Ovary (tissue), 7 donors: ENCODE measurements at regions not wholly inside any gene's neighbourhood (a gene's known extent, or its start where the extent isn't known, plus 50 kb on each side); places are given as distances from the start of the nearest gene placed in this dataset.

Source experiments
- DNase-seq, 5 donors: peaks; one replicate each; pipeline ENCODE4 v3.0.0-alpha.2; 2019 to 2020
- H3K27ac ChIP-seq, 2 donors: fragments of 200-600 bp; one replicate each; pipeline versions ENCODE4 v1.5.1 to v1.8.0; 2019 to 2022
- H3K27me3 ChIP-seq: fragments of 200-600 bp; one replicate; pipeline ENCODE4 v1.8.0; 2022
- H3K36me3 ChIP-seq: fragments of 200-600 bp; sonication (generic); one replicate; pipeline ENCODE4 v1.5.1; 2019
- H3K4me1 ChIP-seq: one replicate; pipeline ENCODE4 v1.8.1; 2013; ENCODE audit warnings: mild to moderate bottlenecking, moderate library complexity; ENCODE audit not compliant: insufficient read depth
- H3K4me3 ChIP-seq: fragments of 200-600 bp; sonication (generic); one replicate; pipeline ENCODE4 v1.5.1; 2017
- H3K9me3 ChIP-seq, 2 donors: fragments of 200-600 bp in 1 of 2; sonication (generic) in 1 of 2; one replicate each; pipeline versions ENCODE4 v1.5.1 to v1.8.1; 2013 to 2019; ENCODE audit warnings: mild to moderate bottlenecking in 1 of 2, moderate library complexity in 1 of 2
- CTCF ChIP-seq, 3 donors: fragments of 450-650 bp in 2 of 3; fragments of 200-600 bp in 1 of 3; IDR thresholded peaks; one replicate each; pipeline versions ENCODE4 v1.5.1 to v1.8.0; 2016 to 2022; ENCODE audit warnings: antibody characterized with exemption in 3 of 3, mild to moderate bottlenecking in 1 of 3
- EP300 ChIP-seq: sonication (generic); formaldehyde crosslinking; IDR thresholded peaks from one replicate; pipeline ENCODE4 v1.6.1; 2017; ENCODE audit warnings: antibody characterized with exemption
- POLR2A ChIP-seq: fragments of 450-650 bp; IDR thresholded peaks from one replicate; pipeline ENCODE4 v1.6.1; 2017; ENCODE audit warnings: antibody characterized with exemption, mild to moderate bottlenecking, moderate library complexity
- WGBS, 3 donors: extraction: QIAGEN DNeasy Blood & Tissue Kit in 1 of 3; methylation state at CpG; one replicate each; pipeline versions ENCODE4 v1.1.5 to v1.1.7; 2013 to 2017; 5-methylcytosine and 5-hydroxymethylcytosine counted together
- intact Hi-C, 4 donors: fragments of 100-400 bp; cut with DNase I; formaldehyde crosslinking; loops; one replicate each; pipeline versions ENCODE4 v1.11.0 to v1.15.1; 2022 to 2023
- donor health status: DM: no; HTN: no; CAD: no; lungs with moderate emphysema.
- donor health status: DM: no; HTN: no; CAD: no.
- donor health status: Bipolar disorder and iron deficiency.
- donor health status: DM: no; HTN: no; CAD: no.
- donor health status: DM: yes; HTN: yes; CAD: no.

- no peaks in the 10 kb centered on the region for H3K4me1 ChIP-seq
- no peak for TF ChIP-seq POLR2A
- no peak for TF ChIP-seq EP300
- no peak for TF ChIP-seq CTCF (IDR thresholded peaks at IDR 0.05)
- H3K4me3 ChIP-seq, result no peak overlapping the region
- 77 to 91% (median 83%) methylated on average over 2 of the region's 2 CpGs for WGBS, 3 donors
- DNase-seq, result no peak
- no peaks in the 10 kb centered on the region for H3K9me3 ChIP-seq
- H3K36me3 ChIP-seq, result no peaks in the 10 kb centered on the region
- no peaks in the 10 kb centered on the region for H3K27me3 ChIP-seq
- intact Hi-C loops, result no loop called here
- H3K27ac ChIP-seq, result no peak overlapping the region
Measured at GRCh38 chr6:90729057-90729456, 142.2 kb upstream of the MAP3K7 start.

GRCh38 chr6:90722648-90723047 lies 135.8 kb upstream of the MAP3K7 start:
- intact Hi-C loops, result no loop called here
- DNase-seq, result no peak

GRCh38 chr6:90720404-90720803 lies 133.5 kb upstream of the MAP3K7 start:
- Histone ChIP-seq H3K27me3 (no peaks in the 10 kb centered on the region), H3K4me1 (peaks cover 2% of the 10 kb centered on the region), H3K27ac (no peak overlapping the region), H3K4me3 (no peak overlapping the region), H3K9me3 (no peaks in the 10 kb centered on the region), H3K36me3 (no peaks in the 10 kb centered on the region)
- intact Hi-C loops, result no loop called here
- 65 to 72% (median 71%) methylated on average over 1 of the region's 1 CpG for WGBS, 3 donors
- TF ChIP-seq POLR2A (no peak), EP300 (no peak), CTCF (IDR thresholded peaks at IDR 0.05) (no peak)
- no peak for DNase-seq

More at GRCh38 chr6:90722648-90723047, 135.8 kb upstream of the MAP3K7 start:
- H3K36me3 ChIP-seq, result no peaks in the 10 kb centered on the region
- H3K27me3 ChIP-seq, result no peaks in the 10 kb centered on the region
- no peak for TF ChIP-seq CTCF (IDR thresholded peaks at IDR 0.05)
- TF ChIP-seq EP300, result no peak
- no peak for TF ChIP-seq POLR2A
- WGBS, 3 donors, result 80 to 87% (median 83%) methylated on average over 2 of the region's 2 CpGs
- H3K4me1 ChIP-seq, result no peaks in the 10 kb centered on the region
- H3K27ac ChIP-seq, result no peak overlapping the region
- no peaks in the 10 kb centered on the region for H3K9me3 ChIP-seq
- H3K4me3 ChIP-seq, result no peak overlapping the region

GRCh38 chr6:90719321-90720195 lies 132.7 kb upstream of the MAP3K7 start:
- Histone ChIP-seq H3K36me3 (no peaks in the 10 kb centered on the region), H3K27ac (no peak overlapping the region), H3K9me3 (no peaks in the 10 kb centered on the region), H3K4me1 (peaks cover 2% of the 10 kb centered on the region), H3K27me3 (no peaks in the 10 kb centered on the region), H3K4me3 (no peak overlapping the region)
- no peak for TF ChIP-seq EP300
- TF ChIP-seq CTCF (IDR thresholded peaks at IDR 0.05), result no peak
- no peak for TF ChIP-seq POLR2A
- intact Hi-C loops, result no loop called here
- DNase-seq, result no peak
- 63 to 66% (median 65%) methylated on average over 3 of the region's 3 CpGs for WGBS, 3 donors
